Adrenal gland (tissue), 9 donors: ENCODE measurements at regions not wholly inside any gene's neighbourhood (a gene's known extent, or its start where the extent isn't known, plus 50 kb on each side); places are given as distances from the start of the nearest gene placed in this dataset.

ENCODE experiments used
- DNase-seq, 7 donors: peaks; one replicate each; pipeline ENCODE4 v3.0.0-alpha.2; 2019 to 2020
- H3K27ac ChIP-seq, 5 donors: fragments of 200-600 bp; sonication (generic) in 4 of 5; 1 replicate in 3 of 5; 2 replicates in 2 of 5; pipeline versions ENCODE4 v1.5.1 to v1.8.0; 2016 to 2020; ENCODE audit warnings: mild to moderate bottlenecking in 1 of 5
- H3K27me3 ChIP-seq: fragments of 200-600 bp; 2 replicates; pipeline ENCODE4 v1.8.0; 2021
- H3K36me3 ChIP-seq, 2 donors: fragments of 200-600 bp; replicated peaks in 1 of 2; 1 replicate in 1 of 2; 2 replicates in 1 of 2; pipeline versions ENCODE4 v1.5.1 to v1.8.0; 2018 to 2022
- H3K4me1 ChIP-seq, 2 donors: fragments of 200-600 bp; replicated peaks in 1 of 2; 1 replicate in 1 of 2; 2 replicates in 1 of 2; pipeline versions ENCODE4 v1.5.1 to v1.8.0; 2018 to 2021
- H3K4me3 ChIP-seq, 4 donors: fragments of 200-600 bp; sonication (generic) in 3 of 4; one replicate each; pipeline ENCODE4 v1.5.1; 2016 to 2018
- H3K9me3 ChIP-seq, 3 donors: fragments of 200-600 bp; sonication (generic) in 1 of 3; replicated peaks in 1 of 3; 1 replicate in 2 of 3; 2 replicates in 1 of 3; pipeline versions ENCODE4 v1.5.1 to v1.8.0; 2016 to 2021
- CTCF ChIP-seq, 6 experiments: fragments of 450-650 bp in 4 of 6; fragments of 200-600 bp in 2 of 6; sonication (generic) in 1 of 6; IDR thresholded peaks; 1 replicate in 5 of 6; 2 replicates in 1 of 6; pipeline versions ENCODE4 v1.5.1 to v1.8.0; 2016 to 2021; ENCODE audit warnings: antibody characterized with exemption in 6 of 6, mild to moderate bottlenecking in 2 of 6, moderate library complexity in 1 of 6
- POLR2A ChIP-seq, 2 donors: fragments of 450-650 bp; IDR thresholded peaks; one replicate each; pipeline ENCODE4 v1.6.1; 2017; ENCODE audit warnings: antibody characterized with exemption in 2 of 2, mild to moderate bottlenecking in 2 of 2, moderate library complexity in 1 of 2
- WGBS, 4 donors: extraction: QIAGEN DNeasy Blood & Tissue Kit in 2 of 4; methylation state at CpG; one replicate each; pipeline versions ENCODE4 v1.1.5 to v1.1.7; 2013 to 2017; 5-methylcytosine and 5-hydroxymethylcytosine counted together
- intact Hi-C, 2 donors: fragments of 100-400 bp; cut with DNase I; formaldehyde crosslinking; loops; one replicate each; pipeline versions ENCODE4 v1.14.1 to v1.15.0; 2022 to 2023
- donor health status: healthy with polysubstance abuse.
- donor health status: Bipolar disorder and iron deficiency.
- donor health status: DM: yes; HTN: yes; CAD: no.
- donor health status: DM: no; HTN: no; CAD: no.
- donor health status: DM: no; HTN: no; CAD: no.

GRCh38 chr11:38796281-38796680 is 2198.2 kb upstream of the RAG2 start:
- DNase-seq: no peak
- Histone ChIP-seq H3K27me3 (no peaks in the 10 kb centered on the region), H3K9me3 (no peaks in the 10 kb centered on the region), H3K27ac (no peak overlapping the region), H3K36me3 (no peaks in the 10 kb centered on the region), H3K4me3 (no peak overlapping the region), H3K4me1 (no peaks in the 10 kb centered on the region)
- intact Hi-C loops: no loop called here
- TF ChIP-seq POLR2A (IDR thresholded peaks at IDR 0.05): no peak
- no peak for TF ChIP-seq CTCF (IDR thresholded peaks at IDR 0.05)
- WGBS, 4 donors: 73 to 89% (median 87%) methylated on average over 1 of the region's 1 CpG

- Histone ChIP-seq H3K9me3 (no peaks in the 10 kb centered on the region), H3K4me1 (no peaks in the 10 kb centered on the region), H3K27ac (no peak overlapping the region), H3K36me3 (no peaks in the 10 kb centered on the region), H3K4me3 (no peak overlapping the region), H3K27me3 (no peaks in the 10 kb centered on the region)
- TF ChIP-seq POLR2A (IDR thresholded peaks at IDR 0.05) (no peak), CTCF (IDR thresholded peaks at IDR 0.05) (no peak)
- intact Hi-C loops: no loop called here
- 71 to 82% (median 78%) methylated on average over 2 of the region's 2 CpGs for WGBS, 4 donors
- DNase-seq: no peak
Measured at GRCh38 chr11:38795027-38795426, 2197.0 kb upstream of the RAG2 start.

- Histone ChIP-seq H3K4me1 (no peaks in the 10 kb centered on the region), H3K36me3 (no peaks in the 10 kb centered on the region), H3K4me3 (no peak overlapping the region), H3K9me3 (no peaks in the 10 kb centered on the region), H3K27ac (no peak overlapping the region), H3K27me3 (no peaks in the 10 kb centered on the region)
- intact Hi-C loops: no loop called here
- peak; percentile 67 to 89 (median 72) for TF ChIP-seq CTCF (IDR thresholded peaks at IDR 0.05)
- no peak for TF ChIP-seq POLR2A (IDR thresholded peaks at IDR 0.05)
- peak; percentile 22 to 62 (median 55) for DNase-seq
- 32 to 37% (median 35%) methylated on average over 4 of the region's 4 CpGs for WGBS, 4 donors
Measured at GRCh38 chr11:38791346-38791961, 2193.4 kb upstream of the RAG2 start.

GRCh38 chr11:38788561-38788960 is 2190.5 kb upstream of the RAG2 start:
- no peak overlapping the region for H3K27ac ChIP-seq
- intact Hi-C loops: no loop called here
- no peaks in the 10 kb centered on the region for H3K9me3 ChIP-seq
- H3K4me1 ChIP-seq: no peaks in the 10 kb centered on the region
- no peak for TF ChIP-seq CTCF (IDR thresholded peaks at IDR 0.05)
- TF ChIP-seq POLR2A (IDR thresholded peaks at IDR 0.05): no peak
- no peak overlapping the region for H3K4me3 ChIP-seq
- no peak for DNase-seq
- no peaks in the 10 kb centered on the region for H3K36me3 ChIP-seq
- H3K27me3 ChIP-seq: no peaks in the 10 kb centered on the region
